IMR-90 (cell line): ENCODE measurements at regions not wholly inside any gene's neighbourhood (a gene's known extent, or its start where the extent isn't known, plus 50 kb on each side); places are given as distances from the start of the nearest gene placed in this dataset.

Experiments used
- CEBPB ChIP-seq: IDR thresholded peaks from 2 replicates; pipeline ENCODE4 v1.6.1; 2012; ENCODE audit warnings: low read depth, low read length, improper control_type of control experiment
- CHD1 ChIP-seq: IDR thresholded peaks from 2 replicates; pipeline ENCODE4 v1.6.1; 2012; ENCODE audit warnings: low read depth, low read length, improper control_type of control experiment
- FOS ChIP-seq: fragments of 150-350 bp; IDR thresholded peaks from 2 replicates; pipeline ENCODE4 v1.6.1; 2016; ENCODE audit warnings: low read depth, low read length
- MAFK ChIP-seq: IDR thresholded peaks from 2 replicates; pipeline ENCODE4 v1.6.1; 2012; ENCODE audit warnings: low read depth, low read length, improper control_type of control experiment
- MAZ ChIP-seq: IDR thresholded peaks from 2 replicates; pipeline ENCODE4 v1.6.1; 2012; ENCODE audit warnings: low read depth, mild to moderate bottlenecking, low read length, improper control_type of control experiment, moderate library complexity, borderline replicate concordance
- POLR2A ChIP-seq: IDR thresholded peaks from 2 replicates; pipeline ENCODE4 v1.6.1; 2012; ENCODE audit warnings: mild to moderate bottlenecking, low read depth, low read length
- SMC3 ChIP-seq: fragments of 150-350 bp; IDR thresholded peaks from 2 replicates; pipeline ENCODE4 v1.6.1; 2016; ENCODE audit warnings: low read depth, mild to moderate bottlenecking, antibody characterized with exemption, low read length, moderate library complexity
- TF ChIP-seq, protein P1 (sequence below): conservative IDR thresholded peaks from 2 replicates; pipeline ENCODE4 v1.5.1; 2012; ENCODE audit warnings: mild to moderate bottlenecking, low read depth, low read length, improper control_type of control experiment
- TF ChIP-seq, protein P2 (sequence below): fragments of 150-350 bp; IDR thresholded peaks from 2 replicates; pipeline ENCODE4 v1.6.1; 2017; ENCODE audit warnings: mild to moderate bottlenecking, antibody characterized with exemption, low read length, low read depth

DNA sequence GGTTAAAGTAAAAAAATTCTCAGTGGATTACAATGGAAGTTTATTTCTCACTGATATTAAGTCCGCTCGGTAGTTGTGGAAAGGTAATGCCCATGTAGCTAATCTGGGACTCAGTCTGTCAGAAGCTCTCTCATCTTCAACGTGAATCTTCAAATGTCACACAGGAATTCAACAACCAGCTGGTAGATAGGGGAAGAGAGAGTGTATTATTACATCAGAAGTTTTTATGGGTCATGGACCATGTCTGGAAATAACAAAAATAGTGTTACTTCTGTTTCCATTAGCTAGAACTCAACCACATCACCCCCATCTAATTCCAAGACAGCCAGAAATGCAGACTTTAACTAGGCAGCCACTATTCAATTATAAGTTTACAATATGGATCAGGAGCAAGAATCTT, 506.1 kb upstream of the HTR2C start:
- TF ChIP-seq, protein P1, sequence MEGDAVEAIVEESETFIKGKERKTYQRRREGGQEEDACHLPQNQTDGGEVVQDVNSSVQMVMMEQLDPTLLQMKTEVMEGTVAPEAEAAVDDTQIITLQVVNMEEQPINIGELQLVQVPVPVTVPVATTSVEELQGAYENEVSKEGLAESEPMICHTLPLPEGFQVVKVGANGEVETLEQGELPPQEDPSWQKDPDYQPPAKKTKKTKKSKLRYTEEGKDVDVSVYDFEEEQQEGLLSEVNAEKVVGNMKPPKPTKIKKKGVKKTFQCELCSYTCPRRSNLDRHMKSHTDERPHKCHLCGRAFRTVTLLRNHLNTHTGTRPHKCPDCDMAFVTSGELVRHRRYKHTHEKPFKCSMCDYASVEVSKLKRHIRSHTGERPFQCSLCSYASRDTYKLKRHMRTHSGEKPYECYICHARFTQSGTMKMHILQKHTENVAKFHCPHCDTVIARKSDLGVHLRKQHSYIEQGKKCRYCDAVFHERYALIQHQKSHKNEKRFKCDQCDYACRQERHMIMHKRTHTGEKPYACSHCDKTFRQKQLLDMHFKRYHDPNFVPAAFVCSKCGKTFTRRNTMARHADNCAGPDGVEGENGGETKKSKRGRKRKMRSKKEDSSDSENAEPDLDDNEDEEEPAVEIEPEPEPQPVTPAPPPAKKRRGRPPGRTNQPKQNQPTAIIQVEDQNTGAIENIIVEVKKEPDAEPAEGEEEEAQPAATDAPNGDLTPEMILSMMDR: no peak
- TF ChIP-seq, protein P2, sequence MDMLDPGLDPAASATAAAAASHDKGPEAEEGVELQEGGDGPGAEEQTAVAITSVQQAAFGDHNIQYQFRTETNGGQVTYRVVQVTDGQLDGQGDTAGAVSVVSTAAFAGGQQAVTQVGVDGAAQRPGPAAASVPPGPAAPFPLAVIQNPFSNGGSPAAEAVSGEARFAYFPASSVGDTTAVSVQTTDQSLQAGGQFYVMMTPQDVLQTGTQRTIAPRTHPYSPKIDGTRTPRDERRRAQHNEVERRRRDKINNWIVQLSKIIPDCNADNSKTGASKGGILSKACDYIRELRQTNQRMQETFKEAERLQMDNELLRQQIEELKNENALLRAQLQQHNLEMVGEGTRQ: no peak
- TF ChIP-seq POLR2A (no peak), CHD1 (no peak), FOS (no peak), MAZ (no peak), MAFK (no peak), CEBPB (no peak), SMC3 (no peak)
